Caco-2 (cell line): ENCODE measurements at regions not wholly inside any gene's neighbourhood (a gene's known extent, or its start where the extent isn't known, plus 50 kb on each side); places are given as distances from the start of the nearest gene placed in this dataset.

Experiments used
- BruUV-seq: library from RNA; stranded (reverse); fragments of 400-500 nt; replicated peaks from 2 replicates; lab custom pipeline; 2021; lab: Mats Ljungman, UMichigan
- CTCF ChIA-PET: fragments of 300-600 bp; sonication (Branson Sonifier 250); formaldehyde crosslinking; loops from one replicate; lab custom pipeline; 2022; ENCODE audit warnings: antibody characterized with exemption; lab: Charles Lee
- POLR2A ChIA-PET: fragments of 300-600 bp; sonication (Branson Sonifier 250); formaldehyde crosslinking; loops from one replicate; lab custom pipeline; 2022; ENCODE audit warnings: antibody characterized with exemption; lab: Charles Lee
- DNase-seq, 2 experiments: peaks; one replicate each; pipeline versions ENCODE4 v3.0.0 to v3.0.0-alpha.2; 2020 to 2022
- H3K27me3 ChIP-seq: replicated peaks from 2 replicates; pipeline ENCODE4 v1.6.0; 2011; ENCODE audit warnings: low read length; ENCODE audit not compliant: control insufficient read depth, insufficient read depth
- H3K36me3 ChIP-seq: 2 replicates; pipeline ENCODE4 v1.5.1; 2011; ENCODE audit warnings: low read length; ENCODE audit not compliant: control insufficient read depth, insufficient read depth
- H3K4me1 ChIP-seq: fragments of 250-450 bp; sonication (Bioruptor Pico); 2 replicates; pipeline ENCODE4 v1.5.1; 2020; ENCODE audit warnings: mild to moderate bottlenecking
- H3K4me3 ChIP-seq: 2 replicates; pipeline ENCODE4 v1.5.1; 2011; ENCODE audit warnings: low read depth, mild to moderate bottlenecking, control low read depth, low read length
- H3K9me3 ChIP-seq: fragments of 250-450 bp; sonication (Bioruptor Pico); 2 replicates; pipeline ENCODE4 v1.5.1; 2020; ENCODE audit warnings: mild to moderate bottlenecking, moderate library complexity
- H3K27ac Mint-ChIP-seq: one replicate; pipeline ENCODE4 v1.8.0; 2022; ENCODE audit warnings: mixed read lengths; ENCODE audit not compliant: unreplicated experiment
- H3K27me3 Mint-ChIP-seq: one replicate; pipeline ENCODE4 v1.8.0; 2022; ENCODE audit warnings: mixed read lengths; ENCODE audit not compliant: insufficient read depth, unreplicated experiment
- H3K36me3 Mint-ChIP-seq: one replicate; pipeline ENCODE4 v1.8.0; 2022; ENCODE audit warnings: mild to moderate bottlenecking, mixed read lengths; ENCODE audit not compliant: insufficient read depth, unreplicated experiment
- H3K4me1 Mint-ChIP-seq: one replicate; pipeline ENCODE4 v1.8.0; 2022; ENCODE audit warnings: low read depth, mixed read lengths; ENCODE audit not compliant: unreplicated experiment
- H3K4me3 Mint-ChIP-seq: one replicate; pipeline ENCODE4 v1.8.0; 2022; ENCODE audit warnings: mild to moderate bottlenecking, moderate library complexity, mixed read lengths; ENCODE audit not compliant: unreplicated experiment
- H3K9me3 Mint-ChIP-seq: one replicate; pipeline ENCODE4 v1.8.0; 2022; ENCODE audit warnings: mixed read lengths; ENCODE audit not compliant: unreplicated experiment
- CTCF ChIP-seq, 2 experiments: fragments of 200-600 bp in 1 of 2; IDR thresholded peaks; 1 replicate in 1 of 2; 2 replicates in 1 of 2; pipeline versions ENCODE4 v1.5.1 to v1.8.0; 2011 to 2022; ENCODE audit warnings: antibody characterized with exemption in 1 of 2, control low read depth in 1 of 2, inconsistent platforms in 1 of 2, low read depth in 1 of 2, low read length in 1 of 2, mild to moderate bottlenecking in 1 of 2, moderate library complexity in 1 of 2; ENCODE audit not compliant: insufficient read depth in 1 of 2, severe bottlenecking in 1 of 2, unreplicated experiment in 1 of 2
- intact Hi-C: fragments of 100-400 bp; cut with micrococcal nuclease; formaldehyde crosslinking; loops from one replicate; pipeline ENCODE4 v1.10.0; 2022; ENCODE audit not compliant: unreplicated experiment

GRCh38 chr5:85849411-85849810 lies 768.3 kb upstream of the COX7C start:
- intact Hi-C loops: no loop called here
- H3K4me3 Mint-ChIP-seq: no peak overlapping the region

GRCh38 chr5:85865296-85865695 lies 752.4 kb upstream of the COX7C start:
- H3K4me1 ChIP-seq: no peaks in the 10 kb centered on the region
- ChIA-PET POLR2A (no interaction called here), CTCF (no interaction called here)
- DNase-seq: no peak
- H3K9me3 ChIP-seq: no peaks in the 10 kb centered on the region
- no peak for TF ChIP-seq CTCF (IDR thresholded peaks at IDR 0.05; ENCODE audit: insufficient read depth in 1 of 2, low read depth in 1 of 2, low read length in 1 of 2, severe bottlenecking in 1 of 2, unreplicated experiment in 1 of 2)
- H3K4me1 Mint-ChIP-seq: no peaks in the 10 kb centered on the region
- peaks cover 6% of the 10 kb centered on the region for H3K9me3 Mint-ChIP-seq
- H3K4me3 Mint-ChIP-seq: no peak overlapping the region
- no peak overlapping the region for H3K27ac Mint-ChIP-seq
- no peaks in the 10 kb centered on the region for H3K36me3 ChIP-seq
- BruUV-seq: no TSS peak
- intact Hi-C loops: no loop called here
- no peaks in the 10 kb centered on the region for H3K27me3 Mint-ChIP-seq
- no peak overlapping the region for H3K4me3 ChIP-seq
- H3K36me3 Mint-ChIP-seq: no peaks in the 10 kb centered on the region
- no peaks in the 10 kb centered on the region for H3K27me3 ChIP-seq

More at GRCh38 chr5:85849411-85849810, 768.3 kb upstream of the COX7C start:
- ChIA-PET POLR2A (no interaction called here), CTCF (no interaction called here)
- H3K4me1 Mint-ChIP-seq: no peaks in the 10 kb centered on the region
- H3K27ac Mint-ChIP-seq: peak overlapping the region; percentile 7
- Histone ChIP-seq H3K27me3 (no peaks in the 10 kb centered on the region), H3K9me3 (0 out of 2 replicates have a peak, but pooled peaks cover 2% of the 10 kb centered on the region), H3K36me3 (no peaks in the 10 kb centered on the region), H3K4me3 (no peak overlapping the region), H3K4me1 (no peaks in the 10 kb centered on the region)
- TF ChIP-seq CTCF (IDR thresholded peaks at IDR 0.05; ENCODE audit: insufficient read depth in 1 of 2, low read depth in 1 of 2, low read length in 1 of 2, severe bottlenecking in 1 of 2, unreplicated experiment in 1 of 2): no peak
- no peaks in the 10 kb centered on the region for H3K27me3 Mint-ChIP-seq
- no peak for DNase-seq
- BruUV-seq: no TSS peak
- no peaks in the 10 kb centered on the region for H3K36me3 Mint-ChIP-seq
- peaks cover 27% of the 10 kb centered on the region for H3K9me3 Mint-ChIP-seq

- H3K36me3 Mint-ChIP-seq: no peaks in the 10 kb centered on the region
- peak in 1 of 2 experiments; percentile 24 for DNase-seq
- Histone ChIP-seq H3K27me3 (no peaks in the 10 kb centered on the region), H3K36me3 (no peaks in the 10 kb centered on the region), H3K9me3 (no peaks in the 10 kb centered on the region), H3K4me3 (no peak overlapping the region), H3K4me1 (no peaks in the 10 kb centered on the region)
- no peaks in the 10 kb centered on the region for H3K27me3 Mint-ChIP-seq
- ChIA-PET CTCF (no interaction called here), POLR2A (no interaction called here)
- peaks cover 6% of the 10 kb centered on the region for H3K9me3 Mint-ChIP-seq
- BruUV-seq: no TSS peak
- H3K4me3 Mint-ChIP-seq: no peak overlapping the region
- TF ChIP-seq CTCF (IDR thresholded peaks at IDR 0.05; ENCODE audit: insufficient read depth in 1 of 2, low read depth in 1 of 2, low read length in 1 of 2, severe bottlenecking in 1 of 2, unreplicated experiment in 1 of 2): no peak
- intact Hi-C loops: no loop called here
- H3K4me1 Mint-ChIP-seq: no peaks in the 10 kb centered on the region
- no peak overlapping the region for H3K27ac Mint-ChIP-seq
These were observed 749.7 kb upstream of the COX7C start for GRCh38 chr5:85868070-85868469.
